GM21529 (cell line): ENCODE measurements at regions not wholly inside any gene's neighbourhood (a gene's known extent, or its start where the extent isn't known, plus 50 kb on each side); places are given as distances from the start of the nearest gene placed in this dataset.
"Not testable (repeated sequence)": the region's sequence is repeated elsewhere in the genome, so short reads cannot be mapped to it uniquely, and the experiment has no call there.

Experiments used
- ATAC-seq: cut with Tn5 transposase; IDR thresholded peaks from one replicate; pipeline ENCODE4 v1.9.1; 2021; ENCODE audit not compliant: unreplicated experiment

- no peak for ATAC-seq
Measured at GRCh38 chr5:36521838-36522745, 84.3 kb upstream of the SLC1A3 start.

DNA sequence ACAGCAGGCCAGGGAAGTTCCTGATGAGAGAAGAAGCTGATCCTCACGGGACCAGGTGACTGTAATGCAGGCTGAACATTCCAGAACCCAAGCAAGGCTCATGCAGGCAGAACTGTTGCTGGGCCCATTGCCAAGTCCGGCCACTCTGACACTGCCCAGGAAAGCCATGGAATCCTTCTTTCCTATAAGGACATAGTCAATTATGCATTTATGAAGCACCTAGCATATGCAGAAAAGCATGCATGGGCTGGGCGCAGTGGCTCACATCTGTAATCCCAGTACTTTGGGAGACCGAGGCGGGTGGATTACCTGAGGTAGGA lies 83.7 kb upstream of the SLC1A3 start:
- ATAC-seq = no peak

DNA sequence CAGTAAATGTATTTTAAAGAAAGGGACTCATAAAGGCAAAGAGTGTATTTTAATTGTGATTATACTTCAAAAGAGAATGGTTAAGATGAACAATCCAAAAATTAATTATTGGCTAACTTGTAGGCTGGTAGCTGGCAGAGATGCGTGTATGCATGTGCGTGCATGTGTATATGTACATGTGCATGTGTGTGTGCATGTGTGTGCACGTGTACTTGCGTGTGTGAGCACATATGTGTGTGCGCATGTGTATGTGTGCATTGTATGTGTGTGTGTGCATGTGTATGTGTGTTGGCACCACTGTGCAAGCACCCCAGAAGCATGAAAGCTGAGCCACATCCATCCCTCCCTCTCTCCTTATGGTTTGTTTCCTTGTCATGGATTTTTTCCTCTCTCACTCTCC lies 83.0 kb upstream of the SLC1A3 start:
- no peak for ATAC-seq

DNA sequence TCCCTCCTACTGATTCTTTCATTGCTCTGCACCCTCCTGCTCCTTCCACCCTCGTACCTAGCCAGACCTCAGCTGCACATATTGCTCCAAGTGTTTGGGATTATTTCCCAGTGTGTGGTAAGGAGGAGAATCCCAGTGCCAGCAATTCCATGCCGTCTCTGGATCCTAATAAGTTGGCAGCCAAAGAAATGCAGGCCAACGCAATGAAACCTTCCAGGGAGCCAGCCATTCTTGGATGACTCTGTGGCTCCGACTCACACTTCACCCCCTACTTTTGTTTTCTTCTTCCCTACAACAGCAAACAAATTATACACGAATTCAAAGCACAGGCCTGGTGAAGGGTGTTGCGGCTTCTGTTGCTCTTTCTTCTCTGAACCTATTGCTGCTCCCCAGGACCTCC lies 82.5 kb upstream of the SLC1A3 start:
- no peak for ATAC-seq

DNA sequence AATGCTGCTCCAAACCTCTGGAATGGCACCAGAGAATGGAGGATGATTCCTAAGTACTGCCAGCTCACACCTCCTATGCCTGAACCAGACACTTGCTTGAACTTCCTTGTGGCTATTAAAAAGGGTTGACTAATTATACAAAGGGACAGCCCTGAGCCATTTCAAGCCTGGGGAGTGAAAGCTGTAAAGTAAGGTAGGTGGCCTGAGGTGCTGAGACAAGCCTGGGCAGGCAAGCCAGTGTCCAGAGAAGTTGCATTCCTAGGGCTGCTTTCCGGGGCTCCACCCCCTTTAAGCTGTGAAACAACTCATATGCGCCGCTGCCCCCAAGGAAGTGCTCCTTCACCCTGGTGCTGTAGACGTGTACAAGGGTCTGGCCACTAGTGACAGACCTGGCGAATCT lies 79.9 kb upstream of the SLC1A3 start:
- no peak for ATAC-seq

GRCh38 chr5:36528588-36528987 lies 77.8 kb upstream of the SLC1A3 start:
- no peak for ATAC-seq

- no peak for ATAC-seq
Measured at GRCh38 chr5:36529142-36529541, 77.3 kb upstream of the SLC1A3 start.

DNA sequence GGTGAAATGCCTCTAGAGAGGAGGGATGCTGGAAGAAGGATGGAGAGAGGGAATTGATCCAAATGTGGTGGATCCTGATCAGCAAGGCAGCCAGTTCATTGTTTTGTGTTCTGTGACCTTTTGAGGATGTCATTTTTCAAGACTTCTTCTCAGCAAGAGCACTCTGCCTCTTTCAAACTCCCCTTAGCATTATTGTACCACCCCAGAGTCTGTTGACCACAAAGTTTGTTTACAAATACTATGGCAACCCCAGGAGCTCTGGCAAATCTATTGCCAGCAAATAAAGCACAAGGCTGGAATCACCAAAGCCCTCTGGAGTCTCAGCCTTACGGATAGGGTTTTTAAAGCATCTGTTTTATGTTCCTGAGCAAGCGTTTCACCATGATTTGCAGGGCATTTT lies 76.2 kb upstream of the SLC1A3 start:
- no peak for ATAC-seq

DNA sequence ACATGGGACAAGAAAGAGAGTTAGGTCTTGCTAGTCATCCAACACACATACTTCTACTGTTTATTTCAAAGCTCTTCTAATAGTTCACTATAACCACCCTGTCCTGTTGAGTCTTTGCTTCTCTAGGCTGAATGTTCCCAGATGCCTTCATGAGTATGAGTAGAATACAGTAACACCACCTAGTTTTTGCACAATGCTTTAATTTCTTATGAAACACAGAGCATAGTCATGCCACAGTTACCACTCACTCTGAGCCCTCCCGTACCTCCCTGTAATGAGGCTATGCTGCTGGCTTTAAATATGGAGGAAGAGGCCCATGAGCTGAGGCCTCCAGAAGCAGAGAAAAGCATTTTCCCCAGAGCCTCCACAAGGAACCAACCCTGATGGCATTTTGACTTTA lies 75.0 kb upstream of the SLC1A3 start:
- no peak for ATAC-seq

DNA sequence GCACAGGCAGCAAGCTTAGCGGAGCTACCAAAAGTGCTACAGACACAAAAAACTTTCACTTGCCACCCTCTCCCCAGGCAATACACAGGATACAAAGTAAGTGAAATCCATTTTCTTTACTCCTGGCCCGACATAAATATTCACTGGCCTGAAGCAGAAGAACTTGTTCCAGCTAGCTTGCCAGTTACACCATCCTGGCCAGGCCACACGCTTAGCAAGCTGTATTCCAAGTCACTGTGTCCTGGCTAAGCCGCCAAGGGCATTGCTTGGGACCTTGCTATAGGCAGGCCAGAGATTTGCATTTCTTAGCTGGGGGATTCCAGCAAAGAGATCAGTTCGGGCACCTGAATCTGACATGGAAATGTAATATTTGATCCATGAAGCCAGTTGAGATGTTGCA lies 71.0 kb upstream of the SLC1A3 start:
- ATAC-seq = no peak

DNA sequence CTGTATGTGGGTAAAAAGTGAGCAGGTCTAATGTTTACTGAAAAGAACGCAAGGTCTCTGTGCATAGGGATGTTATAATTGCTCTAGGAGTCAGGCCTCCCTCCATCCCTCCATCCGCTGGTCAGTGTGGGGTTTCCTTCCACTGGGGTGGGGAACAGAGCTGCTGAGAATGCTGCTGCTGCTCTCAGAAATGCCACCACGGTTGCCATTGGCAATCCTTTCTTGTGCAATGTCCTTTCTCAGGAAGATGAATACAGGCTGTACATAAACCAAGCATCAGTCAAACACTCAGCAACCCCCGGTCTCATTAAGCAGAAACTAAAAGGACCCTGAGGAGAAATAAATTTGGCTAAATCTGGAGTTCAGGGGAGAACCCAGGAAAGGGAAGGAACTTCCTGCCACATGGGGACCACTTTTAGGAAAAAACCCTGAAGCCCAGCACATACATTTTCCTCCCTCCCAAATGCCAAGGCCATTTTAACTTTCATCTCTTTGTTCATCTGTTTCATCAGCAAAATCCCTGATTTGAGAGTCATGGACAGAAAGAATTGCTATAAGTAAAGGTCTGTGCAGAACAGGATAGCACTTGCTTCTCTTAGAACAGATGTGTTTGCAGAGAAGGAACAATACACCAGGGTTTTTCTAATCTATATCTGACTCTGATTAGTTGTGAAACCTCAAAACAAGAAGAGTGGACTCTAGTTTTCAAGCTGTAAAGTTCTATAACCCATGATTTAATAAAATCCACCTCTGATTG lies 70.4 kb upstream of the SLC1A3 start:
- ATAC-seq = no peak

DNA sequence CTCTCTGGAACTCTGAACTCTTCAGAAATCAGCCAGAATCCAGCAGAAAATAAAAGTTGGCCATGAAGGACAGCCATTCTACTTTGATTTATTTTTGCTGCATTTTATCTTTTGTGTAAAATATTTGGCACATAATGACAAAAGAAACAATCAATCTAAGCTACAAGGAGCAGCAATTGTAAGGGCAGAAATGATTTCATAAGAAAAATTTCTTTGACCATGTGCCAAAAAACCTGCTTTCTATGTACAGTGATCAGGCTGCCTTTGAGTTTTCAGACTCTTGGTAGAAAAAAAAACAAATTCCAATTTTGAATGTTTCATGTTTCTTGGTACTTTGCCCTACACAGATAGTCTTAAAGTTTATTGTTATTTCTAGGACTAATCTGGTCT lies 69.8 kb upstream of the SLC1A3 start:
- ATAC-seq = no peak

GRCh38 chr5:36537724-36538123 lies 68.7 kb upstream of the SLC1A3 start:
- no peak for ATAC-seq

DNA sequence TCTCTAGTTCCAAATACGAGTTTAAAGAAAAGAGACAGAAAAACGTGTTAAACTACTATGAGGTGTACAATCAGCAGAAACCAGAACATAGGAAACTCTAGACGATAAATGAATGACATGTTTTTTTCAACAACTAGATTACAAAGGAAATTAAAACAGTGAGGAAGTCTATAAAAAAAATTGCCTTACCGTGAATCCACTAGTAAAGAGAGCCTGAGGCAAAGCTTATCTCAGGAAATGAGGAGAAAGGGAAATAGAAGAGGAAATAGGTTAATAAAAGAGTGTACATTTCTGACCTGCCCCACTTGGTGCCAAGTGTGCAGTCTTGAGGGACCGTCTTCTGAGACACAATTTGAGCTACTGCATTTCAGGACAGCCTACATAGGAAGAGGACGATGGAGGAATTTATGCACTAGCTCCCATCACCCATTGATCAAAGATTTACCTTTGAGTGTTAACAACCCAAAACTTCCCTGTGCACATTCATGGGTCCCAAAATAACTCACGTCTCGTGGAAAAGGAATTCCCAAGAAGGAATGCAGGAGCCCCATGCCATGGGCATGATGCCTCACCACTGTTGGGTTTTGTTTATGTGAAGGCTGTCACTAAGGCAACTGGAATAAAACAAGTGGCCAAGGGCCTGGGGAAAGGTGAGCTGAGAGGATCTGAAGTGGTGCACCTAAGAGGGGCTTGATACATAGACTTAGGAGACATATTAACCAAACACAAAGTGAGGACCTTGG lies 53.6 kb upstream of the SLC1A3 start:
- no peak for ATAC-seq

GRCh38 chr5:36555035-36555434 lies 51.4 kb upstream of the SLC1A3 start:
- not testable (repeated sequence) for ATAC-seq
